ENCODE measurements at regions not wholly inside any gene's neighbourhood (a gene's known extent, or its start where the extent isn't known, plus 50 kb on each side); places are given as distances from the start of the nearest gene placed in this dataset.
"Not testable (repeated sequence)": the region's sequence is repeated elsewhere in the genome, so short reads cannot be mapped to it uniquely, and the experiment has no call there.

GRCh38 chr17:20380625-20381024 lies 86.7 kb downstream of the LGALS9B start:
- TF ChIP-seq CTCF (IDR thresholded peaks at IDR 0.05; ENCODE audit: low read length); EZH2 (IDR thresholded peaks at IDR 0.05; ENCODE audit: borderline replicate concordance, low read length): not testable (repeated sequence)

All from OCI-LY1 (cell line).